Astrocyte (in vitro differentiated cells and primary cell): ENCODE measurements at regions not wholly inside any gene's neighbourhood (a gene's known extent, or its start where the extent isn't known, plus 50 kb on each side); places are given as distances from the start of the nearest gene placed in this dataset.

Experiments used
- DNase-seq: peaks from one replicate; pipeline ENCODE4 v3.0.0-alpha.2; 2010; ENCODE audit warnings: low read depth
- FAIRE-seq: peaks from 2 replicates; lab custom pipeline; 2011; peaks lifted over from hg19 to GRCh38; lab: Jason Lieb, UNC
- H2AFZ ChIP-seq: 2 replicates; pipeline ENCODE4 v1.6.0; 2012; ENCODE audit warnings: low read depth, low read length, inconsistent platforms
- H3K27ac ChIP-seq: 2 replicates; pipeline ENCODE4 v1.5.1; 2011; ENCODE audit warnings: low read depth, low read length, inconsistent platforms
- H3K27me3 ChIP-seq: 2 replicates; pipeline ENCODE4 v1.6.0; 2011; ENCODE audit warnings: low read length, inconsistent platforms; ENCODE audit not compliant: insufficient read depth
- H3K36me3 ChIP-seq: 2 replicates; pipeline ENCODE4 v1.5.1; 2011; ENCODE audit warnings: low read length, inconsistent platforms; ENCODE audit not compliant: insufficient read depth
- H3K4me1 ChIP-seq: 2 replicates; pipeline ENCODE4 v1.5.1; 2011; ENCODE audit warnings: low read length, inconsistent platforms; ENCODE audit not compliant: insufficient read depth
- H3K4me2 ChIP-seq: 2 replicates; pipeline ENCODE4 v1.6.0; 2012; ENCODE audit warnings: low read length, inconsistent platforms
- H3K4me3 ChIP-seq: 2 replicates; pipeline ENCODE4 v1.5.1; 2011; ENCODE audit warnings: low read depth, mild to moderate bottlenecking, low read length, inconsistent platforms; ENCODE audit not compliant: insufficient read depth
- H3K79me2 ChIP-seq: 2 replicates; pipeline ENCODE4 v1.6.0; 2012; ENCODE audit warnings: mild to moderate bottlenecking, low read length, inconsistent platforms; ENCODE audit not compliant: insufficient read depth
- H3K9ac ChIP-seq: 2 replicates; pipeline ENCODE4 v1.6.0; 2012; ENCODE audit warnings: mild to moderate bottlenecking, low read length, inconsistent platforms
- H3K9me3 ChIP-seq: 2 replicates; pipeline ENCODE4 v1.5.1; 2012; ENCODE audit warnings: low read depth, mild to moderate bottlenecking, low read length, inconsistent platforms; ENCODE audit not compliant: insufficient read depth
- H4K20me1 ChIP-seq: 2 replicates; pipeline ENCODE4 v1.6.0; 2012; ENCODE audit warnings: low read length, inconsistent platforms; ENCODE audit not compliant: insufficient read depth
- H3K27ac Mint-ChIP-seq: one replicate; pipeline ENCODE4 v1.8.0; 2021; ENCODE audit warnings: mild to moderate bottlenecking, mixed read lengths; ENCODE audit not compliant: unreplicated experiment
- H3K27me3 Mint-ChIP-seq: one replicate; pipeline ENCODE4 v1.8.0; 2021; ENCODE audit warnings: low read depth, mixed read lengths; ENCODE audit not compliant: unreplicated experiment
- H3K36me3 Mint-ChIP-seq: one replicate; pipeline ENCODE4 v1.8.0; 2021; ENCODE audit warnings: low read depth, mixed read lengths; ENCODE audit not compliant: unreplicated experiment
- H3K4me1 Mint-ChIP-seq: one replicate; pipeline ENCODE4 v1.8.0; 2021; ENCODE audit warnings: low read depth, mixed read lengths; ENCODE audit not compliant: unreplicated experiment
- H3K4me3 Mint-ChIP-seq: one replicate; pipeline ENCODE4 v1.8.0; 2021; ENCODE audit warnings: mild to moderate bottlenecking, moderate library complexity, mixed read lengths; ENCODE audit not compliant: unreplicated experiment
- H3K9me3 Mint-ChIP-seq: one replicate; pipeline ENCODE4 v1.8.0; 2021; ENCODE audit warnings: mild to moderate bottlenecking, mixed read lengths; ENCODE audit not compliant: unreplicated experiment
- EZH2 ChIP-seq: IDR thresholded peaks from 2 replicates; pipeline ENCODE4 v1.6.1; 2012; ENCODE audit warnings: mild to moderate bottlenecking, low read length, inconsistent platforms; ENCODE audit not compliant: insufficient read depth
- TF ChIP-seq, protein P1 (sequence below): IDR thresholded peaks from 2 replicates; pipeline ENCODE4 v1.5.1; 2011; ENCODE audit warnings: low read depth, mild to moderate bottlenecking, inconsistent platforms, low read length, moderate library complexity; ENCODE audit not compliant: insufficient read depth

DNA sequence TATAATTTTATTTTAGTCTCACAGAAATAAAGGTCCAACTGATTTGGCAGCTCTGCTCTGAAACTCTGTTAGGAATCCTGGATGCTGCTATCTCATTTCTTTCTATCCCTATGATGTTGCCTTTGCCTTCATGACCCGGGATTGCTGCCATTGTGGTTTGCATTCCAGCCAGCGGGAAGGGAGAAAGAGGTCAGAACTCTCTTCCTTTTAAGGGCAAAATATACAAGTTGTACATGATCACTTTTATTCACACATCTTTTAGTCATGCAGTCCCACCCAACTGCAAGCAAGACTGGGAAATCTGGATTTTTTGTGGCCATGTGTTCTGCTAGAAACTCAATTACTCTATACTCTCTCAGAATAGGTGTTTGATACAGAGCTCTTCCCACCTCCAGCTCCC, 263.1 kb upstream of the ZFP64 start:
- DNase-seq (peak; percentile 87), FAIRE-seq (peak; percentile 92)
- Histone ChIP-seq H3K9me3 (no peaks in the 10 kb centered on the region), H3K9ac (no peak overlapping the region), H3K4me3 (no peak overlapping the region), H2AFZ (peak overlapping the region; percentile 6), H3K27ac (peak overlapping the region; percentile 34), H3K4me1 (peaks cover 10% of the 10 kb centered on the region), H3K4me2 (peak overlapping the region; percentile 13), H3K79me2 (no peaks in the 10 kb centered on the region), H3K36me3 (no peaks in the 10 kb centered on the region), H3K27me3 (no peaks in the 10 kb centered on the region), H4K20me1 (no peaks in the 10 kb centered on the region)
- Mint-ChIP-seq H3K4me3 (no peak overlapping the region), H3K27me3 (no peaks in the 10 kb centered on the region), H3K4me1 (peaks cover 10% of the 10 kb centered on the region), H3K9me3 (peaks cover 4% of the 10 kb centered on the region), H3K27ac (peak overlapping the region; percentile 93), H3K36me3 (no peaks in the 10 kb centered on the region)
- TF ChIP-seq EZH2: no peak
- TF ChIP-seq, protein P1, sequence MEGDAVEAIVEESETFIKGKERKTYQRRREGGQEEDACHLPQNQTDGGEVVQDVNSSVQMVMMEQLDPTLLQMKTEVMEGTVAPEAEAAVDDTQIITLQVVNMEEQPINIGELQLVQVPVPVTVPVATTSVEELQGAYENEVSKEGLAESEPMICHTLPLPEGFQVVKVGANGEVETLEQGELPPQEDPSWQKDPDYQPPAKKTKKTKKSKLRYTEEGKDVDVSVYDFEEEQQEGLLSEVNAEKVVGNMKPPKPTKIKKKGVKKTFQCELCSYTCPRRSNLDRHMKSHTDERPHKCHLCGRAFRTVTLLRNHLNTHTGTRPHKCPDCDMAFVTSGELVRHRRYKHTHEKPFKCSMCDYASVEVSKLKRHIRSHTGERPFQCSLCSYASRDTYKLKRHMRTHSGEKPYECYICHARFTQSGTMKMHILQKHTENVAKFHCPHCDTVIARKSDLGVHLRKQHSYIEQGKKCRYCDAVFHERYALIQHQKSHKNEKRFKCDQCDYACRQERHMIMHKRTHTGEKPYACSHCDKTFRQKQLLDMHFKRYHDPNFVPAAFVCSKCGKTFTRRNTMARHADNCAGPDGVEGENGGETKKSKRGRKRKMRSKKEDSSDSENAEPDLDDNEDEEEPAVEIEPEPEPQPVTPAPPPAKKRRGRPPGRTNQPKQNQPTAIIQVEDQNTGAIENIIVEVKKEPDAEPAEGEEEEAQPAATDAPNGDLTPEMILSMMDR: no peak

DNA sequence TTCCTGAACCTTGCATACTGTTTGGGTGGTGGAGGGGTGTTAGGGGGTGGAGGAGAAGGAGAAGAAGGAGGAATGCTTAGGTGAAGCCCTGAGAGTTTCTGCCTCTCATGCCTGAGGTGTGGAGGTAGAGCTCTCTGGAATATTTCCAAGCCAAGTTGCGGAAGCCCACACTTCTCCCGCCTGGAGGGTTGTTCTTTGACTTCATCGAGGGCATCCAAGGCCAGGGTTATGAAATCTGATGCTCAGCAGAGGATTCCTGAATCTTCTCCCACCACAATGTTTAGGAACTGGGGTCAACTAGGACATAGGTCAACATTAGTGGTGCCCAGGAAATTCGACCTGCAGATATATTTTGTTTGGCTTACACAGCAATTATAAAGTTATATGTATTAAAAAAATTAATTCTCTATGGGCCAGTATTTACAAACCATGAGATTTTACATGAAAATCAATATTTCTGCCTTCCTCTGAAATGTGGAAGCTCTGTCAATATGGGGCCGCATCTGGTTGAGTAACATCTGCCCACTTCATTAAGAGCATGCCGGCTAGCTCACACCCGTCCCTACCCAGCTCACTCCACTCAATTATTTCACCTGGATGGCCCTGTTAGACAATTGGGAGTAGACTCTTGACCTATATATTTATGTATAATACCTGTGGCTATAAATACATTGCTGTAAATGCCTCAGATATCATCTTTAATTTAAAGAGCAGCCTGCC, 257.1 kb upstream of the ZFP64 start:
- Mint-ChIP-seq H3K4me3 (no peak overlapping the region), H3K27me3 (no peaks in the 10 kb centered on the region), H3K9me3 (peaks cover 2% of the 10 kb centered on the region), H3K4me1 (no peaks in the 10 kb centered on the region), H3K27ac (no peak overlapping the region), H3K36me3 (no peaks in the 10 kb centered on the region)
- no peaks in the 10 kb centered on the region for H3K9me3 ChIP-seq
- no peaks in the 10 kb centered on the region for H4K20me1 ChIP-seq
- H3K4me1 ChIP-seq: no peaks in the 10 kb centered on the region
- TF ChIP-seq, protein P1: no peak
- no peak for TF ChIP-seq EZH2
- H3K4me2 ChIP-seq: no peak overlapping the region
- no peaks in the 10 kb centered on the region for H3K79me2 ChIP-seq
- H2AFZ ChIP-seq: no peak overlapping the region
- FAIRE-seq (no peak), DNase-seq (no peak)
- no peak overlapping the region for H3K9ac ChIP-seq
- H3K27ac ChIP-seq: no peak overlapping the region
- no peaks in the 10 kb centered on the region for H3K36me3 ChIP-seq
- no peak overlapping the region for H3K4me3 ChIP-seq
- H3K27me3 ChIP-seq: no peaks in the 10 kb centered on the region

DNA sequence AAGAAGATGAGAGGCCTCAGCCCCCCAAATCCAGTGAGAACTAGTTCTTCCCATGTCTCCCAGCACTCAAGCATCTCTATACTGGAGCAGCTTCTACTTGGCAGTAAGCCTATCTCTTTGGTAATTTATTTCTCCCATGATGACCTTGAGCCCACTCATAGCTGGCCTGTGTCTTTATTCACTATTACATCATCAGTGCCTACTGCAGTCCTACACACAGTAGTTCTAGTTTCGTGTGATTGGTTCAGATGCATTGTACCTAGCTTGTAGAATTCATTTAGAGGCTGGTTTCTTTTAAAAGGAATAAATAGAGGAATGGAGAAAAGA, 255.6 kb upstream of the ZFP64 start:
- H3K27ac ChIP-seq: no peak overlapping the region
- H3K27me3 Mint-ChIP-seq: no peaks in the 10 kb centered on the region
- no peaks in the 10 kb centered on the region for H3K27me3 ChIP-seq
- no peaks in the 10 kb centered on the region for H3K79me2 ChIP-seq
- H3K9me3 Mint-ChIP-seq: no peaks in the 10 kb centered on the region
- H4K20me1 ChIP-seq: no peaks in the 10 kb centered on the region
- H3K9me3 ChIP-seq: no peaks in the 10 kb centered on the region
- FAIRE-seq: no peak
- no peak overlapping the region for H3K4me3 Mint-ChIP-seq
- no peak overlapping the region for H3K27ac Mint-ChIP-seq
- H3K36me3 Mint-ChIP-seq: no peaks in the 10 kb centered on the region
- H3K4me2 ChIP-seq: no peak overlapping the region
- H3K4me1 Mint-ChIP-seq: no peaks in the 10 kb centered on the region
- DNase-seq: no peak
- no peaks in the 10 kb centered on the region for H3K4me1 ChIP-seq
- H3K9ac ChIP-seq: no peak overlapping the region
- peak overlapping the region; percentile 4 for H2AFZ ChIP-seq
- TF ChIP-seq, protein P1: no peak
- TF ChIP-seq EZH2: no peak
- H3K4me3 ChIP-seq: no peak overlapping the region
- H3K36me3 ChIP-seq: no peaks in the 10 kb centered on the region
